ENCODE measurements at regions not wholly inside any gene's neighbourhood (a gene's known extent, or its start where the extent isn't known, plus 50 kb on each side); places are given as distances from the start of the nearest gene placed in this dataset.
"Not testable (repeated sequence)": the region's sequence is repeated elsewhere in the genome, so short reads cannot be mapped to it uniquely, and the experiment has no call there.

GRCh38 chr5:130815246-130815645 is 349.8 kb downstream of the HINT1 start:
- no peak for DNase-seq

GRCh38 chr5:130808691-130809090 is 356.4 kb downstream of the HINT1 start:
- no peak for DNase-seq

- DNase-seq, result no peak
Observed at GRCh38 chr5:130805648-130806047, 359.4 kb downstream of the HINT1 start.

DNA sequence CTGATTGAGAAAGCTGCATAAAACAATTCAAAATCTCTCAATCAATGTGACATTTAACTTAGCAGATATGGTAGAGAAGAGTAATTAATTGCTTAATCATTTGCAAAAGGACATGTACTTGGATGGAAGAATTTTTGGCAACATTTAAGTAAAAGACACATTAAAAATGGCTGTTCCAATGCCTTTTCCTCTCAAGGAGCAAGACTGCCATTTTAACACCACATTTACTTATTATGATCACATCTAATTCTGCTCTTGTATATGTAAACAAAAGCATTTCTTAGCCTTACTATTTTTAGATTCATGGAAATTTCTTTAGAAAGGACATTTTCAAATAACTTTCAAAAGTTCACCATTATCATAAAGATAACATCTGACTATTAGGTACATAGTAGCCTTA is 360.0 kb downstream of the HINT1 start:
- DNase-seq, result no peak

DNA sequence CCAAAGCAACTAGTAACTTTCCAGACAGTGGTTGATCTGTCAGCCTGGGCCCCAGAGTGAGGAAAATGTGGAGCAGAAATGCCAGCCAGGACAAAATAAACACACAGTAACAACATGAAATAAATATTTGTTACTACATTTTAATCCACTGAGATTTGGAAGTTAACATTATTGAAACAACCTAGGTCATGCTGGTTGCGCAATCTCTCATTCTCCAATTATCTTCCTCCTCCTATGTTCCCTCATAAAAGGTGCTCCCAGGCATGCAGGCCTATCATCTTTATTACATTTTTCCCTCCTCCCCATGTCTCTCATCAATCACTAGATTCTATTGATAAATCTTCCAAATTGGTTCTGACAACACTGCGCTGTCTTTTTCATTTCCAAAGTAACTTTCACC is 363.1 kb downstream of the HINT1 start:
- no peak for DNase-seq

- no peak for DNase-seq
Observed at GRCh38 chr5:130799015-130799414, 366.0 kb downstream of the HINT1 start.

GRCh38 chr5:130797303-130797702 is 367.8 kb downstream of the HINT1 start:
- DNase-seq, result no peak

DNA sequence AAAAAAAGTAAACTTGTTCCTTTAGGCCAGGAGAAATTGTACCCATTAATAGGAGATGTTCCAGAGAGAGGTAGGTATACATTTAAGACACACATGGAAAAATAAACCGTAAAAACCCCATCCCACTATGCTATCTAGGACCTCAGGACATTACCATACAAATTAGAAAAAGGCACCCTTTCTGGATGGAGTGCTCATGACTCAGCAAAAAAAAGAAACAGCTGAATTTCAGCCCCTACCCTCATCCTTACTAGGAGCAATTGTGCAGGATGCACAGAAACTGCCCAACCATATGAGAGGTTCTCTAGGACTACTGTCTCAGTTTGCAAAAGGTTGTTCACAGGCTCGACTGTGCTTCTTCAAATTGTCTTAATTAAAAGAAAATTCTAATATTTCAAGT is 368.2 kb downstream of the HINT1 start:
- no peak for DNase-seq

GRCh38 chr5:130796032-130796431 is 369.0 kb downstream of the HINT1 start:
- DNase-seq, result no peak

DNA sequence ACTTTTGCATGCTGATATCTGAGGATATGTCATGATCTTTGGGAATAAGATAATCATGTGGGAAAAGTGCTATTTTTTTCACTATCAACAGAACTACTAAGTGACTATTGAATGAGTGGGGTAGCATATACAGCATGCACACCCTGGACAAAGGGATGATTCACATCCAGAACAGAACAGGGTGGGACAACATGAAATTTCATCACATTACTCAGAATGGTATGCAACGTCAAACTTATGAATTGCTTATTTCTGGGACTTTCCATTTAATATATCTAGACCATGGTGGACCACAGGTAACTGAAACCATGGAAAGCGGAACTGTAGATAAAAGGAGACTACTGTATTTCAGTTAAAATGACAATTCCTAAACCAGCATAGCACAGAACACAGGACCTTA is 370.0 kb downstream of the HINT1 start:
- DNase-seq, result no peak

GRCh38 chr5:130777794-130778193 is 387.3 kb downstream of the HINT1 start:
- DNase-seq, result no peak

- peak; percentile 14 for DNase-seq
Observed at GRCh38 chr5:130773813-130774212, 391.2 kb downstream of the HINT1 start.

DNA sequence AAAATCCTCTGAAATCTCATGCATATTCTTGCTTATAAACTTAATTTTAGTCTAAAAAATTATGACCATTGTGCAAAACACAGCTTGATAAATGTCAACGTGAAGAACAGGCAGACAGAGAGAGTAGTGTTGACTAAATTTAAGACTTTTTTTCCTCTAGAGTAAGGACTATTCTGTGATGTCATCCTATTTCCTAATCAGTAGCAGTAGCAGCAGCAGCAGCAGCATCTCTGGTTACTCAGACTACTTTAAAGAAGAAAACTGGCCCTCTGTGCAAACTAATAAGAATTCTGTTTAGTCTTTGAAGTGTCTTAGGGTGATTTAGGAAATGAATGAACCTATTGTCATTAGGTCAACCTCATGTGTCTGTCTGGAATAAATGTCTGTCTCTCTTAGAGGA is 403.0 kb downstream of the HINT1 start:
- DNase-seq, result no peak

- DNase-seq, result no peak
Observed at GRCh38 chr5:130759061-130759460, 406.0 kb downstream of the HINT1 start.

- no peak for DNase-seq
Observed at GRCh38 chr5:130747556-130747955, 417.5 kb downstream of the HINT1 start.

DNA sequence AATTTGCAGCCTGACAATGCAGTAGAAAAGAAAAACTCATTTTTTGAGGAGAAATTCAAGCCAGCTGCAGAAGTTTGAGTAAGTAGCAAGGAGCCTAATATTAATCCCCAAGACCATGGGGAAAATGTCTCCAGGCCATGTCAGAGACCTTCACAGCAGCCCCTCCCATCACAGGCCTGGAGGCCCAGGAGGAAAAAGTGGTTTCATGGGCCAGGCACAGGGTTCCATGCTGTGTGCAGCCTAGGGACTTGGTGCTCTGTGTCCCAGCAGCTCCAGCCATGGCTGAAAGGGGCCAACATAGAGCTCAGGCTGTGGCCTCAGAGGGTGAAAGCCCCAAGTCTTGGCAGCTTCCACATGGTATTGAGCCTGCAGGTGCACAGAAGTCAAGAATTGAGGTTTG is 418.4 kb downstream of the HINT1 start:
- not testable (repeated sequence) for DNase-seq

GRCh38 chr5:130743092-130743491 is 422.0 kb downstream of the HINT1 start:
- DNase-seq, result no peak

- no peak for DNase-seq
Observed at GRCh38 chr5:130740047-130740569, 424.9 kb downstream of the HINT1 start.

DNA sequence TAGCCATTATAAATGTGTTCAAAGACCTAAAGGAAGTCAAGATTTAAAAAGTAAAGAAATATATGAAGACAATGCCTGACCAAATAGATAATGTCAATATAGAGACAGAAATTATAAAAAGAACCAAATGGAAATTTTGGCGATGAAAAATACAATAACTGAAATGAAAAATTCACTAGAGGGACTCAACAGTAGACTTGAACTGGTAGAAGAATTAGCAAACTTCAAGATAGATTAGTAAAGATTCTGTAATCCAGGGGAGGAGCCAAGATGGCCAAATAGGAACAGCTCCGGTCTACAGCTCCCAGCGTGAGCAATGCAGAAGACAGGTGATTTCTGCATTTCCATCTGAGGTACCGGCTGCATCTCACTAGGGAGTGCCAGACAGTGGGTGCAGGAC is 433.2 kb downstream of the HINT1 start:
- DNase-seq, result no peak

DNA sequence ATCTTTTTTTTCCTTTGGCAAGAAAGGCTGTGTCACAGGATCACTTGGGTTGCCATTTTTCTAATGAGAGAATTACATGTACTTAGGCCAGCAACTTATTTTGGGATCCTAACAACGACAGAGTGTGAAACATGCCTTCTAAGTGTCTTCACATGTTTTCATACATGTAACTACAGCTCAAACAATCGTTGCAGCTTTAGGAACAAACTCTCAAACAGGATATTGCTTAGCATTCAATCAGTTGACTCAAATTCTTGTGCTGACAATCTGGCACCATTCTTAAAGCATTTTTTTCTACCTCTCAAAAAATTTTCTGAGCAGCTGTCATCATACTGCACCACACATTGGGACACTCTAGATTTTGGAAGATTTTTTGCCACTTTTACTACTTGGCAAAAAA is 435.5 kb downstream of the HINT1 start:
- no peak for DNase-seq

DNA sequence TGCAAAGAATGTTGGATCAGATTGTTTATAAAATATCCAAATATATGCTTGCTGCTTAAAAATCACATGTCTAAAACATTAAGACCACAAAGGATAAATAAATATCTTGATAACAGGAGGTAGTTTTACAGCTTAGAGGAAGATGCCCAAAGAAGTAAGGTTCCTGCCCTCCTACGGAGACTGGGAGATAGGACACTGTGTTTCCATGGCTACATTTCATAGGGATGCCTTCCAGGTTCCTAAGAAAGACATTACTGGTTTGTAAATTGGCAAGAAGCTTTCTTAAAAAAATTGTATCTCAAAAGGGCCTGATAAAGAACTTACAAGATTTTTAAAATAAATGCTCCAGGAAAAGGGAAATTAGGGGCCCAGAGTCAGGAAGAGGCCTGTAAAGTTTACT is 437.2 kb downstream of the HINT1 start:
- no peak for DNase-seq

DNA sequence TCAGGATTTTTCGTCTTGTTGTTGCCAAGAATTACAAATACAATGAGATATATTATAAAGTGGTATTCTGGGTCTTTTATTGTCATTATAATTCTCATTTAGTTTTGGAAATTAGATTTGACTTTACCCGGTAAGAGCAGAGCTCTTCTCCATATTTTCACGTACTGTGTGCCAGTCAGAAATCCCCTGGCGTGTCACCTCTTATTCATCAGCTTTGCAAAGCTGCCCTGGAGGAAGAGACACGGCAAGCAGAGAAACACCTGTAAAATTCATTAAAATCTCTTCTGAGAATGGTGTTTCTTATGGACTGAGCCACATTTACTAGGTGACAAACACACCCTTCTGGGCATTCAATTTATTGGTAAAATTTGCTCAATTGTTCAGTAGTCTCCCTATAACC is 440.4 kb downstream of the HINT1 start:
- no peak for DNase-seq

DNA sequence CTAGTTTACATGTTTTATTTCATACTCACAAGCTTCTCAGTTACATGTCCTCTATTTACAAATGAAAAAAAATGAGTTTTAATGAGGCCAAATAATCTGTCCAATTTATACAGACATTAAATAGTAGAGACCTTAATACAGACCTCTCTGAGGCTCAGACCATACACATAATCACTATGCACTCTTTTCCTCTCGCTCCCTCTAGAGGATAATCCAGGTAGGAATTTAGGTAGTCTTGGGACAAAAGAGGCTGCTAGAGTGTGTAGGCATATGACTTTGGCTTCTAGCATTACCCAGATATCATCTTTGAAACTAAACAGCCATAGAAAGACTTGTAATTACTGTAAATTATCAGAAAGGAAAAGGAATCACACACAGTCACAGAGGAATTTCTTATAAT is 444.7 kb downstream of the HINT1 start:
- no peak for DNase-seq

GRCh38 chr5:130715541-130715940 is 449.5 kb downstream of the HINT1 start:
- no peak for DNase-seq

DNA sequence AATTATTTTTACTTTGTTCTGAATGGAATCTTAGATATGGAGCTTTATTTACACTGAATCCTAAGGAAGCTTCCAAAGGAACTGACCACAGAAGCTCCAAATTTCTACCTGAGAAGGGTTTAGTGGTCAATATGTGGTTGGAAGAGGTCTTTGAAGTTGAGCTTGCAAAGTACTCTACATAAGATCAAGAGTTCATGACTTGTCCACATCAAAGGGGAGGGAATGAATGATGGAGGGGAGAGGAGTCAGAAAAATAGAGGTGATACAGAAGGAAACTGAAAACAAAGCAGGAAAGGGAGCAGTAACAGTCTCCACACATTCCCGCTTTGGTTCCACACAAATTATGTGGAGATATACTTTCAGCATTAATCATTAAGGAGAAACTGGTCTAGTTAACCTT is 450.9 kb downstream of the HINT1 start:
- DNase-seq, result no peak

GRCh38 chr5:130712324-130712723 is 452.7 kb downstream of the HINT1 start:
- no peak for DNase-seq

Data from NCI-H774 (cell line).